HG02610 (cell line): ENCODE measurements at regions not wholly inside any gene's neighbourhood (a gene's known extent, or its start where the extent isn't known, plus 50 kb on each side); places are given as distances from the start of the nearest gene placed in this dataset.

Experiments used
- ATAC-seq: cut with Tn5 transposase; IDR thresholded peaks from one replicate; pipeline ENCODE4 v1.9.1; 2021; ENCODE audit warnings: mild to moderate bottlenecking, moderate library complexity; ENCODE audit not compliant: unreplicated experiment

DNA sequence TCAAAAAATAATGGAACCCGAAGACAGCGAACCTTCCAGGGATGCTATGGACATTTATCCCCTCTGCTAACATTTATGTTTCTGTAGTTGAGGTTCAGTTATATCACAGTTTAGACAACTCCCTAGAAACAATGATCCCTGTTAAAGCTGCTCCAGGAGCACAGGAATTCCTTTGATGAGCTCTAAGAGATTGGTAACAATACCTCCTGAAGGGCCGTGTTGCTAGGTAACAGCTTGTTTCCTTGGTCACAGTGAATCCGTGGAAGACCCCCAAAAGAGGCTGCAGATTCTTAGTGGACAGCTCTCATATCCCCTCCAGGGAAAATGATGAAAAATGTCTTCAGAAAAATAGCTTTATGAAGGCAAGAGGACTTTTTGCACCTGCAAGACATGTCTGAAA is 160.2 kb downstream of the SERPINI1 start:
- no peak for ATAC-seq

DNA sequence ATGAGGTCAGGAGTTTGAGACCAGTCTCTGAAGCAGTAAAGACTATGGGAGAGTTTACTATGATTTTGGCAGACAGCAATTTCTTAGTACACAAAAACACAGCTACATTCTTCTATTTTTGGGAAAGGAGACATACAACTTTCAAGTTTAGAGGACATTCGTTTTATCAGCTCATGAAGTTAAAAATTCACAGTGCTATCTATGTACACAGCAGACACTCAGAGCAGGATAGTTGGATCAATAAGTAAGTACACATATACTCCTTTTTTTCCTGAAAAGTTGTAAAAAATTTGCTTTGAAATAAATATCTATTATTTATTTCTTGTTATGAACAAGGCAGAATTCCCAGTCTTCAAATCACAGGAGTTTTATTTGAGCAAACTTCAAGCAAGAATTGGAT is 159.7 kb downstream of the SERPINI1 start:
- ATAC-seq, result no peak

DNA sequence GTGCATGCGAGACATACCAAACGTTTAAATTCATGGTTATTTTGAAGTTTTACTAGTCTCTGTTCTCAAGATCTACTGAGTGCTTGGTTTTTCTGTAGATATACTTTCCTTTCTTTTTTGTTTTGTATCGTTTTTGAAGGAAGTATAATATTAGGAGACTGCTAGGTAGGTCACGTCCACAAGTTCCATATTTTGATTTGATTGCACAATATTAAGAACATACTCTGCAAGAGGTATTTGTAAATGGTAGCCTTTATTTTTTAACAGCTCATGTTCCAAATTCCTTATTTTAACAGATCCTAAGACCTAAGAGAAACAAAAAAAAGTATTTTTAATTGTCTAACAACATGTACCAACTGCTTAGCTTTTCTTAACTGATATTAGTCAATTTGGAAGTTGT is 156.7 kb downstream of the SERPINI1 start:
- ATAC-seq, result no peak

DNA sequence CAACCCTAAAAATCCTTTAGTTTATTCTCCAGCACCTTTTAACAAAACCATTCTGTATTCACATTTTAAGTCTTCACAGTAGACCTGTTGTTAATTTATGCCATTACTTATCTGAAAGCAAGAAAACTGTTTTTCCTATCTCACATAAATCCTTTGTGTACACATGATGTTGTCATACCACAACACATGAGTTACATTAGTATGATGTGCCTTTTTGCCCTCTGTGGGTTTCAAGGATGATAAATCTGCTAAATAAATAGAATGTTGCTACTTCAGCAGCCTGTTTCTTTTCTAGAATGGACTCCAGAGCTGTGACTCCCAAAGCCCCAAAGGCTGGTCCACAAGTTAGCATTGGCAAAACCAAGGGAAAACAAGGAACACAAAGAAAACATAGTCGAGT is 151.6 kb downstream of the SERPINI1 start:
- ATAC-seq, result no peak

DNA sequence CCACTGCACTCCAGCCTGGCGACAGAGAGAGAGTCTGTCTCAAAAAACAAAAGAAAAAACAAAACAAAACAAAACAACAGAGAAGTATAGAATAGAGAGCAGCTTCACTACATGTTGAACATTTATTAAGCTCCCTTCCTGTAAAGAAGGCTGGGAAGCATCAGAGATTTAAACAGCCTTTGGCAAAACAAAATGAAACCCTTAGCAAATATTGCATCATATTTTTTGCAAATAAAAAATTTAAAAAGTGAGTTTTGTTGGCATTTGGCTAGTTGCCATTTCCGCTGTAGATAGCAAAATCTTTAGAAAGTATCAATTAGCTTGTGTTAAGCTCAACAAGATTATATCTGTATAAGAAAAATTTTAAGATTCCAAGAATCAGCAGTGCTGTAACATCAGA is 151.2 kb downstream of the SERPINI1 start:
- no peak for ATAC-seq

DNA sequence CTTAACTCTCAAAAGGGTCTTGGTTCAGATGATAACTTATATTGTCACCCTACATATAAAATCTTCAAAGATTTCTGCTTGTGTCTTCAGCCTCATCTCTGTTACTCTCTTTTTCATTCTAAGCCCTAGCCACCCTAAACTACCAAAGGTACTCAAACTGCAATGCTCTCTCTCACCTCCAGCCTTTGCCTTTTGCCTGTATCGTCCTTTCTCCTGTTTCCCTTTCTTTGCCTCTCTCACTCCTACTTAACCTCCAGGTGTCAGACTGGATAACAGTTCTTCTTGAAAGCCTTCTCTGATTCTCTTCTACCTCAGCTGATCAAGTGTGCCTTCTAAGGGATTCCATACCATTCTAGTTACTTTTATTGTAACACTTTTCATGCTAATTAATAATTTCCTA is 149.8 kb downstream of the SERPINI1 start:
- no peak for ATAC-seq

DNA sequence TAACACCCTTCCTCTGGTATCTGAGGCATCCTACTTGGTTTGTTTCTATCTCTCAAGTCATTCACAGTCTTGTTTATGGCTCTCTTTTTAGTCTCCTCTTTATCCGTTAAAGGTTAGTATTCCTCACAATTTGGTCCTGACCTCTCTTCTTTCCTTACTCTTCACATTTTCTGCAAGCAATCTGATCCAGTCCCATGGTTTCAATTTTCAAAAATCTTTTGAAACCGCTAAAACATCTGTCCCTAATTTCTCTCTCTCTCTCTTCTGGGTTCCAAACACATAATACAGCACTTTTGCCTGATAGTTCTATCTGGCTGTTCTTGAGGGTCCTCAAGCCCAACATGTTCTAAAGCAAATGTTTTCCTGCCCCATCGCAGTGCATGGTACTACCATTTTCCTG is 149.0 kb downstream of the SERPINI1 start:
- ATAC-seq, result no peak

DNA sequence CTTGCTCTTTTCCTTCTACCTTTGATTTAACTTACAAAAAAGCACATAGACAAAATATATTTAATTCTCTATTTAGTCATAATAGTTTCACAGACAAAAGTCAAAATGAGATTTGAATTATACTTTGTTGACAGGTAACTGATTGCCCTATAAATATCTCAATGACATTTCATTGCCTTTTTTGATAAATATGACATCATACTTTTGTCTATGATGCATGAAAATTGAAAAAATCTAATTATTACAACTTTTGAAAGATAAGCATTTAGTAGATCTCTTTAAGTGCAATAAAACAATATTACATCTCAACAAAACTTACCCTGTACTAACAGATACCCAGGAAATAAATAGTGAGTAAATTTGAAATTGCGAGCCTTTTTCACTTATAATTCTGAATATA is 147.9 kb downstream of the SERPINI1 start:
- no peak for ATAC-seq

DNA sequence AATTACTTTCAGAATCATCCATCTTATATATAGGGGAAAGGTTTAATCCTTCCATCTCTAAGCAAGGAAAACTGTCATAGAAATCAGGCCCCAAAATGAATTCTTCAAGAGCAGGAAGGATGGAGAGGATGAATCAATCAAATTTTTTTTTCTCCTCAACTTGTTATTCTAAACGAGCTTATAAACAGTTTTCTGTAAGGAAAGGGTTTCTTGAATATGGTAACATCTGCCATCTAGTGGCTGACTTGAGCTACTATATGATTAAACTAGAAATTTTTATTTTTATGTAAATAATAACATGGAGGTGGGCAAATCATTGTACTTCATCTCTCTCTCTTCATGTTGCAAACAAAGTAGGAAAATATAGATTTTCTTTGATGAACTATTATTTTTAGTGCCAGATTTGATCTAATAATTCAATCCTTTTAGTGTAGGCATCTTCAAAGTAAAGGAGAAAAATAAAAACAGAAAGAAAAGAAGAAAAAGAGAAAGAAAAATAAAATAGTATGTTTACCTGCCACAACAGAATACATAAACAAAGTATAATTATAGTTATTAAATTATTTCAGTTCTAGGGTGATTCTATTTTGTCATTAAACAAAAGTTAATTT is 146.6 kb downstream of the SERPINI1 start:
- peak; percentile 87 for ATAC-seq

DNA sequence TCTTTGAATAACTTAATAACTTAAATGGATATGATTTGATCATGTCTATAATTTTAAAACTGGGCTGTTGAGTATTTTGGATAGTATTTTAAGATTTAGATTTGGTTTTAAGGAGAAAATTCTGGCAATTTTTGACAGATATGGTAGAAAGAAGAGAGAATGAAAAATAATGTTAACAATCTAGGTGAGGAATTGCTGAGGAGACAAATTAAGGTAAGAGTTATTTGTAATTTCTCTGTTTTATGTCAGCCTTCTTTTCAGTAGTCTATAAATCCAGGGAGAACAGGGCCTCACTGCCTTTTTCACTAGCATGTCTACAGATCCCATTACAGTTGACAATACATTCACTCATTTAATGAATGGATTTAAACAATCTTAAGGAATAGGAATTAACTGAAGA is 144.7 kb downstream of the SERPINI1 start:
- no peak for ATAC-seq

DNA sequence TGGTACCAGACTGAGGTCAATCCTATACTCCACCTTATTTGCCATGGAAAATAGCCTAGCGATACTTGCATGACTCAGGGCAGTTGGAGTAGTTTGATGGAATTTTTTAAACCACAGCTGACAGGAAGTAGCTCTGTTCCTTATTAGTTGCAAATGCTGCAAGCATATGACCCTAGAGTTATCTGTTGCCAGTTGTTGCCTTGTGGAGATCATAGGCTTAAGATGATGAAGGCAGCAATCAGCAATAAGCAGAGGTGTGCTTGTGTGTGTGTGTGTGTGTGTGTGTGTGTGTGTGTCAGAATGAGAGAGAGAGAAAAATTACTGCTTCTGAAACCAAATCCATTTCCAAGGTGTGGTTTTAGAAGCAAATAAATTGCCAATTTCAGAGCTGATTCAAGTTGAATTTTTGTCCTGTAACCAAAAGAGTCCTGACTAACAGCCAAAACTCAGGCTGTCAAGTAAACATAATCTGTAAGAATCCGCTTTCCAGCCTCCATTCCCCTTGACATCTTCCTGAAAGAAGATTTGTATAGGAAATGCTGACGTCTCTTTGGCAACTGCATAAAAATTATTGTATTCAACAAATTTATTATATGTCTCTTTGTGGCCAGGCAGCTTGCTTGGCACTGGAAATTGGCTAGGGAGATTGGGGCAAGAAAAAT is 141.2 kb downstream of the SERPINI1 start:
- no peak for ATAC-seq
